Left kidney (tissue), 1 donor: ENCODE measurements at regions not wholly inside any gene's neighbourhood (a gene's known extent, or its start where the extent isn't known, plus 50 kb on each side); places are given as distances from the start of the nearest gene placed in this dataset.

Source experiments
- DNase-seq: peaks from one replicate; pipeline ENCODE4 v3.0.0-alpha.2; 2013

- no peak for DNase-seq
Measured at GRCh38 chr7:35499226-35499625, 195.7 kb downstream of the HERPUD2 start.

GRCh38 chr7:35498416-35498815, 196.5 kb downstream of the HERPUD2 start:
- no peak for DNase-seq

GRCh38 chr7:35495844-35496243, 199.1 kb downstream of the HERPUD2 start:
- no peak for DNase-seq

GRCh38 chr7:35495377-35495776, 199.6 kb downstream of the HERPUD2 start:
- DNase-seq, result no peak

DNA sequence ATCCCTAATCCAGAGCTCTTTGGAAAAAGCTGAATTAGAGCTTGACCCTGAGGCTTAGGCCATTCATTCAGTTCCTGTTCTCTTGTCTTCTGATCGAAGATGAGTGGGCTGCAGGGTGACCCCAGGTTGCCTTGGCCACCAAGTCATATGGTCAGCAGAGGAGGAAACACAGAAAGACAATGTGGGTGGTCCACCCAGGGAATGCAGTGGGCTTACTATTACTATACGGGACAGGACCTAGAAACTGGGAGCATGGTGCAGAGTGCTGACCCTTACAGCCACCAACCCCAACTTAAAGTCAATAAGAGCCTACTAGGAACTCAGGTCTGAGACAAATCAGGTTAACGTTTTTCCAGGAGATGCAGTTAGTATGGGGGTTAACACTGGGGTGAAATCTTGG, 200.5 kb downstream of the HERPUD2 start:
- no peak for DNase-seq

DNA sequence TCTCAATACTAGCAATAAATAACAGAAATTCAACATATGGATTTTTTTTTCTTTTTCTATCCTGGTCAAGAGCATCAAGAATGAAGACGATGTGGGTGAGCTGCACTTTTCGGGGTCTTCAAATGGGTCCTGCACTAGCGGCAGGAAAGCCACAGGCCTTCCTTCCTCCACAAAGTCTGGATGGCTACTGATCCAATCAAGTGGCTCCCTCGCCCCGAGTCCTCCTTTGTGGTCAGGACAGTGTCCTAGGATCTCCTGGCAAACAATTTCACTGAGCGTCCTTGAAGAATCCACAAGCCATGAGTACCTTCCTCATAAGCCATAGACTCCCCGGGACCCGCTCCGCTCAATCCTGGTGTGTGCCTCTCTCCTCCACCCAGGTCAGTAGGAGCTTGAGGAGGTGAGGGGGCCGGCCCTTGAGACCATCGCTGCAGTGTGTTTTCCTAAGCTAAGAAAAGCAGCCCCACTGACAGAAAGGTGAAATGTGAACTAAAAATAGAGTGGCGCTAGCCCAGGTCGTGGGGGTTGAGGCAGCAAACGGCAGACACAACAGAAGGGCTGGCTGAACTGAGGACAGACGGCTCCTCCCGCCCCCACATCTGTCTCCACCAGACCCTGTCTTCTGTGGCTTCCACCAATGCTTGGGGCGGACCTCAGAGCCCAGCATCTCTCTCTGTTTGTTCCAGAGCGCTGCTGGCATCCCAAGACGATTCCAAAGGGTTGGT, 202.3 kb downstream of the HERPUD2 start:
- no peak for DNase-seq

DNA sequence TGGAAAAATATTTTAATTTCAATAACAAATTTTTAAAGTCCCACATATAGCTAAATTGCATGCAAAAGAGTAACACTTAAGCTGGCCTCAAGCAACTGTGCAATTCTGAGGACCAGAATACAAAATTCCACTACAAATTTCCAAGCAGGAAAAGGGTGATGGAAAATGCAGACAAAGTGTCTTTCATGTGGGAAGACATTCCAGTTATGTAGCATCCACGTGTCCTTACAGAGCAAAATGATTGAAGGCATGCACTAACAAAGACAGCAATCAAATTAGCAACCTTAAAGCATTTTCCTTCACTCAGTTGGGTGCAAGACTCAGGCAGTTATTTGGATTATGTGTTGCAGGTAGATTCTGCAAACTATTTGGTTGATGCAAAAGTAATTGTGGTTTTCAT, 203.7 kb downstream of the HERPUD2 start:
- DNase-seq, result no peak

DNA sequence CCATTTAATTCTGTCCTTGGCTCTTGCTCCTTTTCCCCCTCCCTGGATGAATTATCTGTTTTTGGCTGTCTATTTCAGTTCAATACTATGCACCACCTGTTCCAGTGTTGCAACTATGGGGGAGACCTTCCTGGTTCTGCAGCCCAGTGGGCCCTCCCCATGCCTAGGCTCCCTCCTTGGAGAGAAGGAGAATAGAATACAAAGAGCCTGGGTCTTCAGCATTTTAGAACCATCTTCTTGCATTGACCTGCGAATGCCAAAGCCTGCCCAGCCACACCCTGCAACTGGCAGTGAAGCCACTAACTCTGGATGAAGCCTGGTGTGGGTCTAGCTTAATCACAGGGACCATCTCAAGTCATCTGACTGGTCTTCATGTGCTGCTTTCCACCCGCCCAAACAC, 207.1 kb downstream of the HERPUD2 start:
- no peak for DNase-seq

- no peak for DNase-seq
Measured at GRCh38 chr7:35487402-35487801, 207.5 kb downstream of the HERPUD2 start.

DNA sequence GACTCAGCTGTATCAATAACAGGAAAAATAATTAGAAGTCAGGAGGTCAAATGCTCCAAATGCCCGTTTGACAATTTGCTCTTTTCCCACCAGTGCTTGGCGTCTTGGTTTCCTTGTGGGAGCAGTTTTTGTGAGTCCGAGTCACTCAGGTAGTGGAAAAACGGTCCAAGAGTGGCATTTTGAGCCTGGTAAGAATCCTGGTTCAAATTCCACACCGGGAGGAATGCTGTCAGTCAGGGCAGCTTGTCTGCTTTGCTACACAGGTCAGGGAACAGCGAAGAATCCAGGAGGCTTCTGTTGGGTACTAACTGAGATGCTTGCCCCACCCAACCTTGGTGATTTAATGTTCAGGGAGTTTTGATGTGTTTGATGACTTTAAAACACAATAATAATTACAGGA, 209.5 kb downstream of the HERPUD2 start:
- DNase-seq, result no peak

GRCh38 chr7:35483568-35483967, 211.4 kb downstream of the HERPUD2 start:
- no peak for DNase-seq

- DNase-seq, result no peak
Measured at GRCh38 chr7:35482231-35482630, 212.7 kb downstream of the HERPUD2 start.

GRCh38 chr7:35480806-35481205, 214.1 kb downstream of the HERPUD2 start:
- no peak for DNase-seq

DNA sequence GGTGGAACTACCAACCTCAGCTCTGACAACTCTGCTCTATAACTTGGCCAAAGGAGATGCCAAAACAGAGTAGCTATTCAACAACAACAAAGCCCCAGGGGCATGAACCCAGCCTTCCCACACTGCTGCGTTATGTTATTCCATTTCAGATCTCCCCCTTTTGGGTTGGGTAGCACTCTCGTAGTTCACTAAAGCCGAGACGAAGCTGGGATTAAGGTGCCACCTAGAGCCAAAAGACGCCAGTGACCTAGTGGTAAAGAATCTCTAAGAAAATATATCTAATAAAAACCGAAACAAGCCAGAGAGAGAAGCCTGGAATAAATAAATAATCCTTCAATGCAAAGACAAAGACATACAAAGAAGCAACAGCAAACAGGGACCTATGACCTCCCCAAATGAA, 217.3 kb downstream of the HERPUD2 start:
- DNase-seq, result no peak

GRCh38 chr7:35474100-35474499, 220.2 kb upstream of the TBX20 start:
- no peak for DNase-seq

GRCh38 chr7:35468606-35469005, 214.7 kb upstream of the TBX20 start:
- DNase-seq, result no peak

- no peak for DNase-seq
Measured at GRCh38 chr7:35467456-35467978, 213.6 kb upstream of the TBX20 start.

DNA sequence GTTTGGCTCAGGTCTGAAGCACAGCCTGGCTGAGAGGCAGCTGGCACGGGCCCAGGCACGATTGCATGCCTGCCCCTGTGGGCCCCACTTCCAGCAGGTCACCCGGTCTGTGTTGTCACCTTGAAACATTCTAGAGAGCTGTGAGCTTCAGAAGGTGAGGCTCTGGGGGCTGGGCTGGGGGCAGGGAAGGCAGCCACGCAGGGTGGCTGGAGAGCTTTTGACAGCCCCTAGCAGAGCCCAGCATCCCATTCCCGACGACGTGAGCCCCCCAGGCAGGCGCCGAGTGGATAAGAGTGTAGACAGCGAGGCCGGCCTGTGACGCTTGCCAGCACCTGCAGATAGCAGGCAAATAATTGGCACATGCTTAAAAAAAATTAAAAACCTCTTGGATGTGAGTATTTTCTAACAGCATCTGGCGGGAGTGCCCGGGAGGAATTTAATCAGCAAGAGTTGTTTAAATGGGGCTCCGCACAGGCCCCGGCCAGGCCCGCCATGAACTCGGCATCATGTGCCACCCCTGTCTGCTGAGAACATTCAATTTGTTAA, 212.0 kb upstream of the TBX20 start:
- no peak for DNase-seq

GRCh38 chr7:35463751-35464150, 209.9 kb upstream of the TBX20 start:
- DNase-seq, result no peak

DNA sequence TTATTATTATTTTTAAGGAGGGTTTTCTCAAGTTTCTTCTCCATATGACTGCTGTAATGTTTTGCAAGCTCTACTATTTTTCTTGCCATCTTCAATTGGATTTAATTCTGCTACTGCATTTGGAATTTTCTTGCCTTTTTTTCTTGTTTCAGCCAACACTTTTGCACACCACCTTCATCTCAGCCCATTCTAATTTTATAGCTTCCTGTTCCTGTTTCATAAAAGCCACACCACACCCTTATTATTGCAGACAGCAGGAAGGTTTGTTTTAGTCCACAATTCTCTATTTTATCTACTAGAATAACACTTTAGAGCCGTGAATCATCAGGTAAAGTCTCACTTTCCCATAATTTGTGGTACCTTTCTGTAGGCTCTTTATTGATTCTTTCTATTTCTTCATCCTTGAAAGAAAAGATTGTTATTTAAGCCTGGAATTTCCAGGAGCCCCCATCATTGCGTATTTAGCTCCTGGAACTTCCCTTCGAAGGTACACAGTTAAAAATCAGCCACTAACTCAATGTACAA, 209.3 kb upstream of the TBX20 start:
- no peak for DNase-seq

DNA sequence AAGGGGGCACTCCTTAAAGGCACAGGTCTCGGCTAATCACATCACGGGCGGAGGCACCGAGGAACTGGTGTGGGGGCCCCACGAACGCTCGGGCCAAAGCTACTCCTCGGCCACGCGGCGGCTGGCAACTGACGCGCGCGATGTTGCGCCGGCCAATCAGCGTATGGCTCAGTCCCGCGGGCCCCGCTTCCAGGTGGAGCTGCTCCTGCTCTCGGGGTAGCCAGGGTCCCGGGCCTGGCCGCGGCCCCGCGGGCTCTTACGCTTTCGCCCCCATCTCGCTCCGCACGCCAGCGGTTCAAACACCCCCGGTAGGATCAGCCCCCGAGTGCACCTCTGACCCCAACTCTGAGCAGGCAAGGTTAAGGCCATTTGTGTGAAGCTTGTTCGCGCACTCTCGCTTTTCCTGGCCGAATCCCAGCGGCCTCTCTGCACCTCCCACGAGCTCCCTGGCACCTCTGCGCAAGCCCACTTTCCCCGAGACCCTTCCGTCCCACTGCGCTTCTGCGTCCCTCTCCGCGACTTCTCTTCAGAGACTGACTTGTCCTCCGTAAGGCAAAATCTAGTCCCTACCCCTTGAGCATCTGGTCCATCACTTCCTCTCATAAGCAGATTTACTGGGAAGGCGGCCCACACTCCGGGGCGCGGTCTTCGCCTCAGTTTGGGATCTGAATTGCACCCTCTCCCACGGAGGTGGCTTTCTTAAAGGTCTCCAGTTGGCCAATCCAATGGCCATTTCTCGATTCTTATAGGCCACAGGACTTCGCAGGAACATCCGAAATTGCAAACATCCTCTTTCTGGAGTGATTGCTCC, 200.9 kb upstream of the TBX20 start:
- DNase-seq, result no peak

- no peak for DNase-seq
Measured at GRCh38 chr7:35450456-35451214, 196.7 kb upstream of the TBX20 start.
